GM13976 (cell line): ENCODE measurements at regions not wholly inside any gene's neighbourhood (a gene's known extent, or its start where the extent isn't known, plus 50 kb on each side); places are given as distances from the start of the nearest gene placed in this dataset.

Source experiments
- DNase-seq: peaks from one replicate; pipeline ENCODE4 v3.0.0; 2012; ENCODE audit warnings: low spot score
- CTCF ChIP-seq: IDR thresholded peaks from 2 replicates; pipeline ENCODE4 v1.5.1; 2012; ENCODE audit warnings: borderline replicate concordance, mild to moderate bottlenecking; ENCODE audit not compliant: insufficient read depth; ENCODE audit errors: extremely low read depth, missing control alignments, control extremely low read depth
- in situ Hi-C: fragments of 300-500 bp; cut with MboI; formaldehyde crosslinking; loops from one replicate; pipeline ENCODE4 v1.12.0; 2022; ENCODE audit warnings: low sequenced_read_pairs, mixed read lengths, inconsistent platforms; ENCODE audit not compliant: unreplicated experiment

GRCh38 chr13:79880818-79881217 lies 399.9 kb downstream of the NDFIP2 start:
- DNase-seq, result no peak
- in situ Hi-C loops, result no loop called here
- TF ChIP-seq CTCF, result no peak

GRCh38 chr13:79874396-79875360 lies 393.7 kb downstream of the NDFIP2 start:
- DNase-seq, result no peak
- in situ Hi-C loops, result no loop called here
- no peak for TF ChIP-seq CTCF

GRCh38 chr13:79871594-79871993 lies 390.6 kb downstream of the NDFIP2 start:
- no peak for DNase-seq
- in situ Hi-C loops, result no loop called here
- no peak for TF ChIP-seq CTCF

GRCh38 chr13:79870766-79871165 lies 389.8 kb downstream of the NDFIP2 start:
- in situ Hi-C loops, result no loop called here
- TF ChIP-seq CTCF, result no peak
- no peak for DNase-seq

GRCh38 chr13:79870123-79870522 lies 389.2 kb downstream of the NDFIP2 start:
- no peak for DNase-seq
- TF ChIP-seq CTCF, result no peak
- in situ Hi-C loops, result no loop called here

- in situ Hi-C loops, result no loop called here
- no peak for DNase-seq
- no peak for TF ChIP-seq CTCF
These were observed 388.4 kb downstream of the NDFIP2 start for GRCh38 chr13:79869326-79869725.
